Upper lobe of left lung (tissue), 4 donors: ENCODE measurements at regions not wholly inside any gene's neighbourhood (a gene's known extent, or its start where the extent isn't known, plus 50 kb on each side); places are given as distances from the start of the nearest gene placed in this dataset.

Experiments used
- POLR2A ChIP-seq, 4 donors: fragments of 450-650 bp; IDR thresholded peaks; one replicate each; pipeline ENCODE4 v1.5.1; 2016 to 2017; ENCODE audit warnings: antibody characterized with exemption in 4 of 4, mild to moderate bottlenecking in 2 of 4
- POLR2AphosphoS5 ChIP-seq, 2 donors: sonication (generic); formaldehyde crosslinking; IDR thresholded peaks; one replicate each; pipeline ENCODE4 v1.5.1; 2017; ENCODE audit warnings: antibody characterized with exemption in 2 of 2

GRCh38 chr9:88808761-88809354 is 182.4 kb upstream of the S1PR3 start:
- no peak for TF ChIP-seq POLR2AphosphoS5 (IDR thresholded peaks at IDR 0.05)
- no peak for TF ChIP-seq POLR2A (IDR thresholded peaks at IDR 0.05)
